ENCODE measurements at regions not wholly inside any gene's neighbourhood (a gene's known extent, or its start where the extent isn't known, plus 50 kb on each side); places are given as distances from the start of the nearest gene placed in this dataset.
A peak's percentile ranks its signal among the peaks of the same experiment; 100 is the strongest.

DNA sequence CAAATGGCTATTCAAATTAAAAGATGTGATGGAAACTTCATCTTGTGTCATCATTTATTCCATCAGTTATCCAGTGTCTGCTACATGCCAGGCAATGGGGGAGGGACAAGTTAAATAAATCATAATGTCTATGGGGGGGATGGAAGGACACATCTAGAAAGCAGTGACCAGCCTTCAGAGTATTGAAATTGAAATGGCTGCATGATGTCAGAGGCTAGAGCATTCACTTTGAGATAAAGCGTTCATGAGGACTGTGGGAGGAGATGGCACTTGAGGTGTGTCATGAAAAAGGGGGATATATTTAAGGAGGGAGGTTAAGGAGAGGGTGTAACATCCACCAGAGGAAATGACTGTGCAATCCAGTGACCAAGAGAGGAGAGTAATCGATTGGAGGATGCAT is 50.6 kb downstream of the SLIT2 start:
- intact Hi-C loops (cut with DNase I): no loop called here
- DNase-seq (ENCODE audit: low spot score) (no peak), ATAC-seq (no peak)

DNA sequence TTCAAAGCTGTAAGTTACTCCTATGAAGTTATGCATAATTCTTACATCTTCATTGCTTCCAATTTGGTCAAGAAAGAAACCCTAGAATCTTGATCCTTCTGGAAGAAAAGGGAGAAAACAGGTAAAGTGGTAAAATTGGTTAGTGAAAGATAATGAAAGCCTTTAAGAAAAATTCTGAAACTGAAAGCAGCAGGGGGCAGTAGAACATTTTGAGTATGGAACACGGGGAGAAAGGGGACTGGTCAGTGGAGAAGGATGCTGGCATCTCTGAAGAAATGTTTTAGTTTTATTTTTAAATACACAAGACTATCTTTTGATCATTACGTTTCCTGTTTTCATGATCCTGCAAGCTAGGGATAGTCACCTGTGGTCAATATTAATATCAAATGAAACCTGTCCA is 54.3 kb downstream of the SLIT2 start:
- DNase-seq (ENCODE audit: low spot score) (no peak), ATAC-seq (no peak)
- intact Hi-C loops (cut with DNase I): no loop called here

DNA sequence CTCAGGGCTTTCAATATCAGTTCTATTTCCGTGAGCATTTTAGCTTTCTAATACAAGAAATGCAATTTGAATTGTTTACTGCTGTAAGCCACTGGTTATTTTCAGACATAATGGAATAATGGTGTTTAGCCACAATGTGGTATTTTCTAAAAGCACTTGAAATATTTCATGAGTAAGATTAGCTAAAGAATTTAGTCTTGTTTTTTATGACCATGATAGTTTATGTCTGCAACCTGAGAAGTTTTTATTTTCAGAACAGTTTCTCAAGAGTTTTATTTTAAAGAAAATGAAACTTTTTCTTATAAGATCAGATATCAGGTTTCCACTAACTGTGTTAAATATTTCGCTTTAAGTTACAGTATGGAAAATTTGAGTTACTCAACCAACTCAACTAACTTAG is 60.2 kb downstream of the SLIT2 start:
- ATAC-seq (no peak), DNase-seq (ENCODE audit: low spot score) (no peak)
- intact Hi-C loops (cut with DNase I): no loop called here

DNA sequence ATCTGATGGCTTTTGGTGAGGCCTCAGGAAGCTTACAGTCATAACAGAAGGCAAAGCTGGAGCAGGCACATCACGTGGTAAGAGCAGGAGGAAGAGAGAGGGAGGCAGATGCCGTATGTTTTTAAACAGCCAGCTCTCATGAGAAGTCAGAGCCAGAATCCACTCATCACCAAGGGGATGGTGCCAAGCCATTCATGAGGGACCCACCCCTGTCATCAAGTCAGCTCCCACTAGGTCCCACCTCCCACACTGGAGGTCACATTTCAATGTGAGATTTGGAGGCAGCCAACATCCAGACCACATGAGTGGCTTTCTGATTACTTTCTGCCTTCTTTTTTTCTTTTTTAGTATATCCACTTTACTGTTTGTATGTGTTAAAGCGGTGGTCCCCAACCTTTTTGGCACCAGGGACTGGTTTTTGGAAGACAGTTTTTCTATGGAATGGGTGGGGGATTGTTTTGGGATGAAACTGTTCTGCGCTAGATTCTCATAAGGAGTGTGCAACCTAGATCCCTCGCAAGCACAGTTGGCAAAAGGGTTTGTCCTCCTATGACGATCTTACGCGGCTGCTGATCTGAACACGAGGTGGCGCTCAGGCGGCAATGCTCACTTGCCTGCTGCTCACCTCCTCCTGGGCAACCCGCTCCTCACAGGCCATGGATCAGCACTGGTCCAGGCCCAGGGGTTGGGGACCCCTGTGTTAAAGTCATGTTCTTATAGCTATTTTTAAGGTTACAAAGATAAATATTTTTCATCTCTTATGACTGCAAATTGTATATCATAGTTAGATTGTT is 61.7 kb downstream of the SLIT2 start:
- intact Hi-C loops (cut with DNase I): no loop called here
- ATAC-seq (no peak), DNase-seq (ENCODE audit: low spot score) (no peak)

DNA sequence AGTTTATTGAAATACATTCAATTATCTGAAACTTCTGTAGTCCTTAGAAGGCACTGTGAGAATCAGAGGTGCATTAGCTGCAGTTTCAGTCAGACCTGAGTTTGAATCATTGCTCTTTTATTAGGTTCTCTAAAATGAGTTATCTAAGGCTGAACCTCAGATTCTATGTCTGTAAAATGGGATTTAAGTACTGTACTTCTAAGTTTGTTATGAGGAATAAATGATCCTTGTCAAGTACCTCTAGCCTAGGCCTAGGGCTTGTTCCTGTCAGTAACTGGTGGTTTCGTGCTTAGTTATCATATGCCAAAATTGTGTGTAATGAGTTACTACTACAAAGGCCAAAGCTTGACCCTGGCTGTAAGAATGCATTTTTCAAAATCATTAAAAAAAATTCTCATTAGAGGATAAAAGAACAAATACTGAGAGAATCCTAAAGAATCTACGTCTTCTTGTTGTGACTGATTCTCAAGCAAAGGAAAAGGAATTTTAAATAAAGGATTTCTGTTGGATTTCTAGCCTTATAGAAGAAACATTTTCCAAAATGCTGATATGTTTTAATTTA is 65.8 kb downstream of the SLIT2 start:
- DNase-seq (ENCODE audit: low spot score) (no peak), ATAC-seq (no peak)
- intact Hi-C loops (cut with DNase I): no loop called here

DNA sequence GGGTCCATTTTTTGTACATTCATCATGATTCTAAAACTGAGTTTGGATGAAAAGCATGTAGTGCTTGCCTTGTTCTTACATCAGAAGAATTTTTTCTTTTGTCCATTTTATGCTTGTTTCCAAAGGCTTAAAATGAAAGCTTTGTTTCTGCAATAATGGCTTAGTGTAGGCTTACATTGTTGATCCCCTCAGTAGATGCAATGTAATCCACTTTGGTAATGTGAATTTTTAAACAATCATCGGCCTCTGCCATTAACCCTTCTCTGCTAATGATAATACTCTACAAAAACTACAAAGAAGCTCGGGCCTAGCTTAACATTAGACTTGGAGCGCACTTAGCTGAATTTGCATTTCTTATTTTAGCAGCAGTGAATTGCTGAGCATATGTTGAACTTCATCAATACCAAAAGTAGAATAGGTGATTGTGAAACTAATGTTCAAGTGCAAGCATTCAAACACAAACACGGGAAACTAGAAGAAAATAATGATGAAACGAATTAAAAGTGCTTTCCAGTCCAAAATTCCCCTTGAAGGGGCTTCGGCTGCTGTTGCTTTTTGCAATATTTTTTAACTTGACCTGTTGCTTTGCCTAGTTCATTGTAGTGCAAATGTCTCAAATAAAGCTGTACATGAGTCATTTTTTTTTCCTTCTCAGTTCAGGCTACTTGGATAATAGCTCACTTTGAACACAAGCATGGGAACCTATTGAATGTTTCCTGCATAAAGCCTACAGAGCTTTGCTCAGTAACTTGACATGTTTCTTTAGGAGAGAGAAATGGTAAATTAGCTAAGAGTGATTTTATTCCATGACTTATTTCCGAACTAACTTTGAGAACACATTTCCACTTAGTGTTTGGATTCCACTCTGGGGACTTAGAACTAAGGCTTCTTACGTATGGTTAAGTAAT is 66.5 kb downstream of the SLIT2 start:
- ATAC-seq: peak; percentile 42
- intact Hi-C loops (cut with DNase I): no loop called here
- no peak for DNase-seq (ENCODE audit: low spot score)

DNA sequence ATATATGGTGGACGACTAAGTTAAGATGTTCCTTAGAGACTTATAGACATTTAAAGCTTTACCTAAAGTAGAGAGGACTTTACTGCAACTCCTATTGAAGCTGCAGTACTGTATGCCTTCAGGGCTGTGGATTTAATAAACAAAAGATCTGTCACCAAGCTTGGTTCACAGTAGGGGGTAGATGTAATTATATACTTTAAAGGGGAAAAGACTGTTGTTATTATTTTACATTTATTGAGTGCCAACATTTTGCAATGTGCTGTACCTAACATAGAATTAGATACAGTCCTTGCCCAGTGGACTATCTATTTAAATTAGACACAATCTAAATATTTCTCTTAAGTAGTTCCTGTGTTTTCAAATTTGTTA is 67.2 kb downstream of the SLIT2 start:
- intact Hi-C loops (cut with DNase I): no loop called here
- no peak for DNase-seq (ENCODE audit: low spot score)

DNA sequence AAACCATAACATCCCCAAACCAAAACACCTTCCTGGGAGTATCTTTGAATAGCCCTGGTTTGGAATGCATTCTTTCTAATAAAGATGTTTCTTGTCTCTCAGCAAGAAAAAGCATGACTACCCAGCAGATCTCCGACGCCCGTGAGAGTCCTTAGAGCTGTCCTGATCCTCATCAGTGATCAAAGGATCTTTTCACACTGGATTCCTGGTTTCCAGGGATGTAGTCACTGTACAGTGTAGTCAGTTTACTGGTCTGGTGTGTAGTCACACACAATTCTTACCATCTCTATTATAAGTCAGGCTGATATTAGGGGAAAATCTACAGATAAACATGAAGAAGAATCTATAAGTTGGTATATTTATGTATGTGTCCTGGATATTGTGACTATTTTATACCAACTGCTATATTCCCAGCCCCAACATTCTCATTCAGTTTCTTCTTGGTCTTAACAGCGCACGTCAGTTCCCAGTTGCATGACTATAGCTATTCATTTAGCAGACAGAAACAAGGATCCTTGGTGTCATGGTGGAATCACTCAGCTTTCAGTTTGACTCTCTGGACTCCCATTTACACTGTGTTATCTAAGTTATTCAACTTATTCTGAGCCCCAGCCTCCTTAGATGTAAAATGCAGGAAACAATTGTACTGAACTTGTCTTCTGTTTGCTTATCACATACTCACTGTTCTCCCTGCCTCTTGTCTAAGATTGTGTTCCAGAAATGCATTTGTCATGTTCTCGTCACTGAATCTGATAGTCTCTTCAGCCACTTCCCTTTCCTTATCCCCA is 68.3 kb downstream of the SLIT2 start:
- DNase-seq (ENCODE audit: low spot score): no peak
- intact Hi-C loops (cut with DNase I): no loop called here
- no peak for ATAC-seq

More for the DNA sequence above, 67.2 kb downstream of the SLIT2 start:
- no peak for ATAC-seq

DNA sequence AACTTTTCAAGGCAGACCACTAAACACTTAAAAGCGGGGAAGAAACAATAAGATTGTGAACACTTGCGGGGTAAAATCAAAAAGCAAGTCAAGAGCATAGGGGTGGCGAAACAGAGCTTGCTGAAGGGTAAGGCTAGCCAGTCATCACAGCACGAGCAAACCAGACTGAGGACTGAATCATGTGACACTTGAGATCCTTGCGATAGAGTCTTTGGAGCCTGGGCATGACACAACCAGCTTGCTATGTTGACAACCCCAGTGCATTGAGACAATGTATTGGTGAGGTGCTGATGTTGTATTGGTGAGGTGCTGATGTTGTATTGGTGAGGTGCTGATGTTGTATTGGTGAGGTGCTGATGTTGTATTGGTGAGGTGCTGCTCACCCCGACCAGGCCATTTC is 72.3 kb downstream of the SLIT2 start:
- intact Hi-C loops (cut with DNase I): no loop called here
- DNase-seq (ENCODE audit: low spot score) (no peak), ATAC-seq (no peak)

DNA sequence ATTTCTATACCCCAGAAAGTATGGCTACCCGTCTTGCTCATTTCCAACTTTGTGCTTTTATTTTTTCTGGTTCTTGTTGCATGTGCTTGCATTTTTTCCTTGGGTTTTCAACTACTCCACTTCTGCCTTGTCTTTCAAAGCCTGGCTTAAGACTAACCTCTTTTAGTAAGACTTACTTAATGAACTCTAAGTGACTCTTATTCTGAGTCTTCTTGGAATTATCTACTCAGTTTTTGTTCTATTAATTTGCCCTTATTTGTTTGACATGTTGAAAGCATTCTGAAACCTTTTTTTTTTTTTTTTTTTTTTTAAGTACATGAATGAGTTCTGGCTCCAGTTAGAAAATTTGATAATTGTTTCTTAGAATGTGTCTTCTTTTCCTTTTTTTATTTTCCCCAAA is 74.8 kb downstream of the SLIT2 start:
- no peak for DNase-seq (ENCODE audit: low spot score)

DNA sequence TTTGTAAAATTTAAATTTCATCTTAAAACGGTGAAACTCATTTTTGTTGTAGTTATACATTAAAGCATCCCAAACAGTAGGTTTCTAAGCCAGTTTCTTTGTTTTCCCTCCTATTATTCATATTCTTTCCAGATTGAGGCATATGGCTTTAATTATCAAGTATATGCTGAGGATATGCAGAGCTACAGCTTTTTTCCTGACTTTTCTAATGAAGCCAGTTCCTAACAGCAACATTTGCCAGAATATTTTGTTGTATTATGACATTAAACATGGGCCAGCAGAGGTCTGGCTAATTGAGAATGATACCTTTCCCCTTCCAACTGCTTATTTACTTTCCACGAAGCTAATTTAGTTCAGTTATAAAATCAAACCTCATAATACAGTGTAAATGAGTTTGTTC is 75.3 kb downstream of the SLIT2 start:
- ATAC-seq: no peak
- intact Hi-C loops (cut with DNase I): no loop called here
- DNase-seq (ENCODE audit: low spot score): no peak

More for the DNA sequence above, 74.8 kb downstream of the SLIT2 start:
- intact Hi-C loops (cut with DNase I): no loop called here
- ATAC-seq: no peak

DNA sequence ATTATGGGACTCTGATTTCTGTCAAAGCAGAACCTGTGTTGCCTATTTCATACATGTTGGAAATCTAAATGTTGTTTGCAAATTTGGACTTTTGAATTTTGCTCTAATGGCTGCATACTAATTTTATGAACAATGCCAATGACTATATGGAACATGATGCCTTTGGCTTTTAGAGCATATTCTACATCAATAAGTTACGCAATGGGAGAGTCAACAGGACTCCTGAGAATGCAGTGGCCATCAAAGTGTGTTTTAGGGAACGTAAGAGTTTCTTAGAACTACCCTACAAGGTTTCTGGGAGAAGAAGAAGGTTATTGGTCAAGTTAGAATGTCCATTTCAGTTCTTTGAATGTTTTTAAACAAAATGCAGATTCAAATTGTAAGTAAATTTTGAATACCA is 76.1 kb downstream of the SLIT2 start:
- intact Hi-C loops (cut with DNase I): no loop called here
- DNase-seq (ENCODE audit: low spot score) (no peak), ATAC-seq (no peak)

DNA sequence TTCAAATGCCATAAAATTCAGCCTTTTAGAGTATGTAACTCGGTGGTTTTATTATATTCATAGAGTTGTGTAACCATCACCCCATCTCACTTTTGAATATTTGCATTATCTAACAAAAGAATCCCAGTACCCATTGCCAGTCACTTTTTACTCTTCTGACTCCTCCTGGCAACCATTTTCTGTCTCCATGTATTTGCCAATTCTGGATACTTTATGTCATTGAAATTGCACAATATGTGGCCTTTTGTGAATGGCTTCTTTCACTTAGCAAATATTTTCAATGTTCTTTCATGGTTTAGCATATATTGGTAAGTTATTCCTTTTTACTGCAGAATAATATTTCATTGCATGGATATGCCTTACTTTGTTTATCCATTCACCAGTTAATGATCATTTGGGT is 79.9 kb downstream of the SLIT2 start:
- no peak for ATAC-seq
- no peak for DNase-seq (ENCODE audit: low spot score)
- intact Hi-C loops (cut with DNase I): no loop called here

DNA sequence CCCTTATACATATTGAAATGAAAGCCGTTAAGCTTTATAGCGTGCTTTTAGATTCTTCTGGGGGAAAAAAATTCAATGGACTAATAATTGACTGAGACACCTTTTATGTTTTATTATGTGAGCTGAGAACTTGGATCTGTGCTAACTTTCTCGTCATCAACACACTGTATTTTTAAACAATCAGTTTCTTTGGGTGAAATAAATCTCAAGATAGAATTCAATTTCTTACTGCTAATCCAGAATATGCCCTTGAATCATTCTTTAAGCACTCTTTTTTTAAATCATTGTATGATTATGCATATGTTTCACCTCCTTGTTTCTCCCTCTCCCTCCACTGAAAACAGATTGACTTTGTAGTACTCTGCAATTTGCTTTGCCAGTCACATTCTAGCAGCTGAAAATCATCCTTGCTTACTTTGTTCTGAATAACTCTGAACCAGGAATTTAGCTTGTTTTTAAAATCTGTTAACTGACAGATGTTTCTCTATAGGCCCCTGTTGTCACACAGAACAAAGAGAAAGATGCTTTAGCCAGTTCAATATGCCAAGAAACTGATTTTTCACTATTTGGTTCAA is 81.5 kb downstream of the SLIT2 start:
- no peak for ATAC-seq

DNA sequence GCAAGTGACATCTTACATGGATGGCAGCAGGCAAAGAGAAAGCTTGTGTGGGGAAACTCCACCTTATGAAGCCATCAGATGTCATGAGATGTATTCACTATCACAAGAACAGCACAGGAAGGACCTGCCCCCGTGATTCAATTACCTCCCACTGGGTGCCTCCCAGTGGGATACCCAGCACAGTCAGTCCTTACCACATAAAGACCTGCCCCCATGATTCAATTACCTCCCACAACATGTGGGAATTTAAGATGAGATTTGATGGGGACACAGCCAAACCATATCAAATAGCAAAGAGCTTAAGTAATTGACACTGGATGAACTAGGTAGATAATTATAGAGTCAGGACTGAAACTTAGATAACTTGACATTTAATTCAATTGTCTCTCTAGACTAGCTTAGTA is 85.6 kb downstream of the SLIT2 start:
- intact Hi-C loops (cut with DNase I): no loop called here
- ATAC-seq (no peak), DNase-seq (ENCODE audit: low spot score) (no peak)

More for the DNA sequence above, 81.5 kb downstream of the SLIT2 start:
- intact Hi-C loops (cut with DNase I): no loop called here
- DNase-seq (ENCODE audit: low spot score): no peak

DNA sequence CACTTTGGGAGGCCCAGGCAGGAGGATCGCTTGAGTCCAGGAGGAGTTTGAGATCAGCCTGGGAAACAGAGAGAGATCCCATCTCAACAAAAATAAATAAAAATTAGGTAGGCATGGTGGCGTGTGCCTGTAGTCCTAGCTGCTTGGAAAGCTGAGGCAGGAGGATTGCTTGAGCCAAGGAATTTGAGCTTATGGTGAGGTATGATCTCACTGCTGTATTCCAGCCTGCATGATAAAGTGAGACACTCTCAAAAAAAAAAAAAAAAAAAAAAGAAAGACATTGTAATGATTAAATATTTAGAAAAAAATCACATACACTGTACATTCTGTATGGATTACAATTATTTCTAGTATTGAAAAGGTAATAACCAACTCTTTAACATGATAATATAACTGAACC is 87.1 kb downstream of the SLIT2 start:
- no peak for DNase-seq (ENCODE audit: low spot score)

DNA sequence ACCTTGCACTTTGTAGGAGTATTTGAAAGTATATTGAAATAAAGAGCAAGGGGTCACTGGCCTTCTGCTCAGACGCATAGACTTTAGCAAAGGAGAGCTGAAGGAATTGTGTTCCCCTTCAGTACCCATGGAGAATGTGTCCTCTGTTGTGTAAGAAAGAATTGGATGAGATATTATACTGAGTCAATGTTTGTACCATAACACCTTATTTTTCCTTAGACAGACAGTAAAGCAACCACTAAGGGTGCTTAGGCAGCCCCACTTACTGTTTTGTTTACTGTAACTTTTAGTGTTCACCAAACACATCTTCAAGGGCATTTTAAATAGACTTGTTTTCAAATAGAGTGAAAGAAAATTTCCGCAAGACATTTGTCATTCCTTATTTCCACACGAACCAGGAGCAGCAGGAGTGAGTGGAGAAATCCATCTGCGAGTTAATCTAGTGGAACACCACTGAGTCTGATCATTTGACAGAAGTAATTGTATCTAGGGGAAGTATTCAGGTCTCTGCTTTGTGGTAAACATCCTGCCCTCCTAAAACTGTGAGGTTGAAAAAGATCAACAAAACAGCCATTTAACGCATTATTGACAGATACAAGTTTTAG is 89.5 kb downstream of the SLIT2 start:
- DNase-seq (ENCODE audit: low spot score) (no peak), ATAC-seq (no peak)
- intact Hi-C loops (cut with DNase I): no loop called here

More for the DNA sequence above, 87.1 kb downstream of the SLIT2 start:
- intact Hi-C loops (cut with DNase I): no loop called here
- ATAC-seq: no peak

DNA sequence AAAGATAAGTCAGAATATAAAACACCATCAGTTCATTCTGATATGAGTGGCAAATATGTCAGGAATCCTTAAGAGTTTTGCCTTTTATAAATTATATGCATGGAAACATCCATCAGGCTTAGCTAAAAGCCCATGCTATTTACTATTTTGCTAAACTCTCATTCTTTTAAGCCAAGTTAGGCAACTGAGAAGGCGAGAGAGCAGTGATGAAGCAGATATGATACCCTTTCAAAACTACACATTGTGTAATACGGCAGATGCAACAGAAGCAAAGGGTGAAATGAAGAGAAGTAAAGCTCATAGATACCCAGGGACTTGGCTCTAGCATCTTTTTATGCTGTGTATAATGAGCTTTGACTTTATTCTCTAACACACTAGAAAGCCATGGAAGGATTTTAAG is 95.8 kb downstream of the SLIT2 start:
- DNase-seq (ENCODE audit: low spot score): no peak
- ATAC-seq: no peak
- intact Hi-C loops (cut with DNase I): no loop called here

DNA sequence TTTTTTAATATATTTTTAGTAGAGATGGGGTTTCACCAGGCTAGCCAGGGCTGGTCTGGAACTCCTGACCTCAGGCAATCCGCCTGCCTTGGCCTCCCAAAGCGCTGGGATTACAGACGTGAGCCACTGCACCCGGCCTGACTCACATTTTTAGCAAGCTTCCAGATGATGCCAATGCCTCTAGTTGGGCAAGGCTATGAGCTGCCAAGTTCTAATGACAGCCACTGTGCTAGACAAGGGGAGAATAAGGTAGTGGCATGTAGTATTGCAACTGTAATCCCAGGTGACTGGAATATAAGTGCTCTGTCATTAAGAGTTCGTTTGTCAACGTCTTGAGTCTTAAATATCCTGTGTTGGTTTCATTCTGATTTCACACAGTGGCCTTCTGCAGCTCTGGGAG is 96.7 kb downstream of the SLIT2 start:
- ATAC-seq: no peak
- intact Hi-C loops (cut with DNase I): no loop called here
- no peak for DNase-seq (ENCODE audit: low spot score)
